ENCODE measurements at regions not wholly inside any gene's neighbourhood (a gene's known extent, or its start where the extent isn't known, plus 50 kb on each side); places are given as distances from the start of the nearest gene placed in this dataset.

- WGBS, 2 donors (ENCODE audit: low coverage in 1 of 2) = 58 to 75% methylated on average over 8 to 10 of the region's 10 CpGs
- intact Hi-C loops (cut with DNase I; ENCODE audit: low total_unique reads) = no loop called here
These were observed 126.1 kb upstream of the SNTG2 start for GRCh38 chr2:824524-824923.

GRCh38 chr2:821546-821945 is 129.1 kb upstream of the SNTG2 start:
- Histone ChIP-seq H3K27me3 (no peaks in the 10 kb centered on the region), H3K36me3 (no peaks in the 10 kb centered on the region), H3K4me3 (no peak overlapping the region), H3K4me1 (no peaks in the 10 kb centered on the region), H3K27ac (no peak overlapping the region), H3K9me3 (no peaks in the 10 kb centered on the region)
- intact Hi-C loops (cut with DNase I; ENCODE audit: low total_unique reads) = no loop called here
- in situ Hi-C loops (cut with MboI; ENCODE audit: low pct_ligation_motif_present in 1 of 4, low pct_unique_long_range_greater_than_20kb in 1 of 4, low sequenced_read_pairs in 3 of 4) = no loop called here
- TF ChIP-seq CTCF (IDR thresholded peaks at IDR 0.05) (no peak), POLR2A (IDR thresholded peaks at IDR 0.05) (no peak), EP300 (IDR thresholded peaks at IDR 0.05; ENCODE audit: low read depth) (no peak), POLR2AphosphoS5 (IDR thresholded peaks at IDR 0.05) (no peak)
- no peak for DNase-seq
- 84% methylated on average over 16 of the region's 19 CpGs; no CpG with 5 or more reads in 1 of the 2 donors for WGBS, 2 donors (ENCODE audit: low coverage in 1 of 2)

More at GRCh38 chr2:824524-824923, 126.1 kb upstream of the SNTG2 start:
- no peak for DNase-seq
- TF ChIP-seq POLR2AphosphoS5 (IDR thresholded peaks at IDR 0.05) = no peak
- no peak for TF ChIP-seq EP300 (IDR thresholded peaks at IDR 0.05; ENCODE audit: low read depth)
- TF ChIP-seq POLR2A (IDR thresholded peaks at IDR 0.05) = no peak
- no peak for TF ChIP-seq CTCF (IDR thresholded peaks at IDR 0.05)
- no peaks in the 10 kb centered on the region for H3K9me3 ChIP-seq
- in situ Hi-C loops (cut with MboI; ENCODE audit: low pct_ligation_motif_present in 1 of 4, low pct_unique_long_range_greater_than_20kb in 1 of 4, low sequenced_read_pairs in 3 of 4) = no loop called here
- H3K36me3 ChIP-seq = no peaks in the 10 kb centered on the region
- H3K27ac ChIP-seq = no peak overlapping the region
- no peak overlapping the region for H3K4me3 ChIP-seq
- H3K4me1 ChIP-seq = no peaks in the 10 kb centered on the region
- no peaks in the 10 kb centered on the region for H3K27me3 ChIP-seq

- TF ChIP-seq CTCF (IDR thresholded peaks at IDR 0.05) = no peak
- TF ChIP-seq POLR2A (IDR thresholded peaks at IDR 0.05) = no peak
- no peak for TF ChIP-seq POLR2AphosphoS5 (IDR thresholded peaks at IDR 0.05)
- no peak for TF ChIP-seq EP300 (IDR thresholded peaks at IDR 0.05; ENCODE audit: low read depth)
These were observed 131.0 kb upstream of the SNTG2 start for GRCh38 chr2:819601-820000.

GRCh38 chr2:819121-819520 is 131.5 kb upstream of the SNTG2 start:
- intact Hi-C loops (cut with DNase I; ENCODE audit: low total_unique reads) = no loop called here

More at GRCh38 chr2:819601-820000, 131.0 kb upstream of the SNTG2 start:
- Histone ChIP-seq H3K4me3 (no peak overlapping the region), H3K27ac (no peak overlapping the region), H3K4me1 (no peaks in the 10 kb centered on the region), H3K9me3 (no peaks in the 10 kb centered on the region), H3K36me3 (no peaks in the 10 kb centered on the region), H3K27me3 (no peaks in the 10 kb centered on the region)
- in situ Hi-C loops (cut with MboI; ENCODE audit: low pct_ligation_motif_present in 1 of 4, low pct_unique_long_range_greater_than_20kb in 1 of 4, low sequenced_read_pairs in 3 of 4) = no loop called here
- no peak for DNase-seq
- intact Hi-C loops (cut with DNase I; ENCODE audit: low total_unique reads) = no loop called here
- 83% methylated on average over 7 of the region's 7 CpGs; no CpG with 5 or more reads in 1 of the 2 donors for WGBS, 2 donors (ENCODE audit: low coverage in 1 of 2)

More at GRCh38 chr2:819121-819520, 131.5 kb upstream of the SNTG2 start:
- Histone ChIP-seq H3K36me3 (no peaks in the 10 kb centered on the region), H3K9me3 (no peaks in the 10 kb centered on the region), H3K27me3 (no peaks in the 10 kb centered on the region), H3K4me1 (no peaks in the 10 kb centered on the region), H3K27ac (no peak overlapping the region), H3K4me3 (no peak overlapping the region)
- 95% methylated on average over 12 of the region's 12 CpGs; no CpG with 5 or more reads in 1 of the 2 donors for WGBS, 2 donors (ENCODE audit: low coverage in 1 of 2)
- DNase-seq = no peak
- TF ChIP-seq POLR2AphosphoS5 (IDR thresholded peaks at IDR 0.05) (no peak), EP300 (IDR thresholded peaks at IDR 0.05; ENCODE audit: low read depth) (no peak), CTCF (IDR thresholded peaks at IDR 0.05) (no peak), POLR2A (IDR thresholded peaks at IDR 0.05) (no peak)
- in situ Hi-C loops (cut with MboI; ENCODE audit: low pct_ligation_motif_present in 1 of 4, low pct_unique_long_range_greater_than_20kb in 1 of 4, low sequenced_read_pairs in 3 of 4) = no loop called here
